ENCODE measurements at regions not wholly inside any gene's neighbourhood (a gene's known extent, or its start where the extent isn't known, plus 50 kb on each side); places are given as distances from the start of the nearest gene placed in this dataset.

DNA sequence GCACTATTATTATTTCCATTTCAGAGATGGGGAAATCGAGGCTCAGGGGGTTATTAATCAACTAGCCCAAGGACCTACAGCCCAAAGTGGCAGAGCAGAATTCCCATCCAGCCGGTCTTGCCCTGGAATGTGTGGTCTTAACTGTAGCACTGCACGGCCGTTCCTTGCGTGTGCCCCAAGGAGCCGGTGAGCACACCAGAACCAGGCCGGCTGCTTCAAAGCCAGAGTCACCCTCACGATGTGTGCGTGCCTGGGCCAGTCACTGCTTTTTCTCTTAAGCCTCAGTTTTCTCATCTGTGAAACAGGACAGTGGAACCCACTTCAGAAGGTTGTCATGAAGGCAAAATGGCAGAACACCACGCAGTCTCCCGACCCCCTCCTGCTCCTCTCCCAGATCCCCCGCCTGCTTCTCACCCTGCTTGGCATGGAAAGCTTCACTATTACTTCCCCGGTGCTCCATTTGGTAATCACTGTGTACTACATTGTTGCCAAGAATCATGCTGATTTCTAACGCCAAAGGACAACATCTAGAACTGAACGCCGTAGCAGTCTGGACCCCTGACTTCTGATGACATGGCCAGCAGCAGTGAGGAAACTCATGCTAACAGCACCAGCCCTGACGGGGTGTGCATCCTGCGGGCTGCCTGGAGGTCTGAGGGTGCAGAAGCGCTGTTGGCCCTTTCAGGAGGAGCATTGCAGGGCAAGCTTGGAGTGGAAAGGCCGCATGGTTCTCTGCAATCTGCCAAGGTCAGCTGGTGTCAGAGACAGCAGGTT lies 106.8 kb upstream of the B3GAT1 start:
- intact Hi-C loops (cut with DNase I), result no loop called here
- Histone ChIP-seq H3K27ac (no peak overlapping the region), H3K9me3 (no peaks in the 10 kb centered on the region), H3K36me3 (no peaks in the 10 kb centered on the region), H3K4me1 (no peaks in the 10 kb centered on the region), H3K4me3 (no peak overlapping the region), H3K27me3 (no peaks in the 10 kb centered on the region)
- DNase-seq (ENCODE audit: extremely low spot score in 2 of 2), result no peak
- TF ChIP-seq POLR2A (IDR thresholded peaks at IDR 0.05), result no peak
- TF ChIP-seq, protein P1, sequence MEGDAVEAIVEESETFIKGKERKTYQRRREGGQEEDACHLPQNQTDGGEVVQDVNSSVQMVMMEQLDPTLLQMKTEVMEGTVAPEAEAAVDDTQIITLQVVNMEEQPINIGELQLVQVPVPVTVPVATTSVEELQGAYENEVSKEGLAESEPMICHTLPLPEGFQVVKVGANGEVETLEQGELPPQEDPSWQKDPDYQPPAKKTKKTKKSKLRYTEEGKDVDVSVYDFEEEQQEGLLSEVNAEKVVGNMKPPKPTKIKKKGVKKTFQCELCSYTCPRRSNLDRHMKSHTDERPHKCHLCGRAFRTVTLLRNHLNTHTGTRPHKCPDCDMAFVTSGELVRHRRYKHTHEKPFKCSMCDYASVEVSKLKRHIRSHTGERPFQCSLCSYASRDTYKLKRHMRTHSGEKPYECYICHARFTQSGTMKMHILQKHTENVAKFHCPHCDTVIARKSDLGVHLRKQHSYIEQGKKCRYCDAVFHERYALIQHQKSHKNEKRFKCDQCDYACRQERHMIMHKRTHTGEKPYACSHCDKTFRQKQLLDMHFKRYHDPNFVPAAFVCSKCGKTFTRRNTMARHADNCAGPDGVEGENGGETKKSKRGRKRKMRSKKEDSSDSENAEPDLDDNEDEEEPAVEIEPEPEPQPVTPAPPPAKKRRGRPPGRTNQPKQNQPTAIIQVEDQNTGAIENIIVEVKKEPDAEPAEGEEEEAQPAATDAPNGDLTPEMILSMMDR (IDR thresholded peaks at IDR 0.05), result no peak
- TF ChIP-seq POLR2AphosphoS5 (IDR thresholded peaks at IDR 0.05; ENCODE audit: insufficient read depth in 1 of 2, low read depth in 1 of 2), result no peak

DNA sequence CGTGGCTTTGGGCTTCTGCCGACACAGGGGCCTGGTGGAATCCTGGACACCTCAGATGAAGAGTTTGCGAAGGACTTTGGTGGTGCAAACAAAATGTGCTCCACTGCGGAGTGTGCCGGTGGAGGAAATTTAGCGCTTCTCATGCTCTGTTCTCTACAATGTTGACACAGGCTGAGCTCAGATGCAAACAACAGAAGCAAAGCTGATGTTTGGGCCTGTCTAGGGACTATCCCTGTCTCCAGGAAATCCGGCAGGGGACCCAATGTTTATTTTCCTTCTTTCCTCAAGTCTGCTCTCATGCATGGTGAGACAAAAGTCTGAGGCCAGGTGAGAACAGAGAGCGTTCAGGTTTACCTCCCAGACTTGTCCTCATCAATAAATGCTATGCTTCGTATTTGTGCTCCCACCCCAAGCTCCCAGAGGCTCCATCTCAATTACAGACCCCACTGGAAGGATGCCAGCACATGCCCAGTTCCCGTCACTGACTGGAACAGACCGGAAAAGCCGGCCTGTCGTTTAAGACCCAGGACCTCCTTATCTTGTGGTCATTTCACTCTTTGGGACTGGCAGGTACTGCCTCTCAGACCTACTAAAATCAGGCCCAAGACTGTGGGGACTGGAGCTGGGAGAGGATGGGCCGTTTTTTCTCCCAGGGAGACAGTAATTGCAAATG lies 105.7 kb upstream of the B3GAT1 start:
- intact Hi-C loops (cut with DNase I), result no loop called here
- TF ChIP-seq POLR2A (IDR thresholded peaks at IDR 0.05), result no peak
- TF ChIP-seq, protein P1 (IDR thresholded peaks at IDR 0.05), result no peak
- no peak for TF ChIP-seq POLR2AphosphoS5 (IDR thresholded peaks at IDR 0.05; ENCODE audit: insufficient read depth in 1 of 2, low read depth in 1 of 2)
- no peaks in the 10 kb centered on the region for H3K27me3 ChIP-seq
- no peak overlapping the region for H3K4me3 ChIP-seq
- DNase-seq (ENCODE audit: extremely low spot score in 2 of 2), result no peak
- H3K4me1 ChIP-seq, result no peaks in the 10 kb centered on the region
- no peak overlapping the region for H3K27ac ChIP-seq
- no peaks in the 10 kb centered on the region for H3K36me3 ChIP-seq
- no peaks in the 10 kb centered on the region for H3K9me3 ChIP-seq

- Histone ChIP-seq H3K4me1 (no peaks in the 10 kb centered on the region), H3K27me3 (no peaks in the 10 kb centered on the region), H3K9me3 (no peaks in the 10 kb centered on the region), H3K36me3 (no peaks in the 10 kb centered on the region), H3K27ac (no peak overlapping the region), H3K4me3 (no peak overlapping the region)
- intact Hi-C loops (cut with DNase I), result no loop called here
- no peak for TF ChIP-seq POLR2A (IDR thresholded peaks at IDR 0.05)
- no peak for DNase-seq (ENCODE audit: extremely low spot score in 2 of 2)
These were observed 105.1 kb upstream of the B3GAT1 start for GRCh38 chr11:134517115-134517514.

GRCh38 chr11:134516529-134516928 lies 104.5 kb upstream of the B3GAT1 start:
- no peak for DNase-seq (ENCODE audit: extremely low spot score in 2 of 2)
- TF ChIP-seq, protein P1 (IDR thresholded peaks at IDR 0.05), result no peak
- TF ChIP-seq POLR2AphosphoS5 (IDR thresholded peaks at IDR 0.05; ENCODE audit: insufficient read depth in 1 of 2, low read depth in 1 of 2), result no peak
- no peak for TF ChIP-seq POLR2A (IDR thresholded peaks at IDR 0.05)
- intact Hi-C loops (cut with DNase I), result no loop called here
- no peaks in the 10 kb centered on the region for H3K4me1 ChIP-seq
- no peak overlapping the region for H3K27ac ChIP-seq
- no peaks in the 10 kb centered on the region for H3K9me3 ChIP-seq
- no peak overlapping the region for H3K4me3 ChIP-seq
- H3K27me3 ChIP-seq, result no peaks in the 10 kb centered on the region
- H3K36me3 ChIP-seq, result no peaks in the 10 kb centered on the region

DNA sequence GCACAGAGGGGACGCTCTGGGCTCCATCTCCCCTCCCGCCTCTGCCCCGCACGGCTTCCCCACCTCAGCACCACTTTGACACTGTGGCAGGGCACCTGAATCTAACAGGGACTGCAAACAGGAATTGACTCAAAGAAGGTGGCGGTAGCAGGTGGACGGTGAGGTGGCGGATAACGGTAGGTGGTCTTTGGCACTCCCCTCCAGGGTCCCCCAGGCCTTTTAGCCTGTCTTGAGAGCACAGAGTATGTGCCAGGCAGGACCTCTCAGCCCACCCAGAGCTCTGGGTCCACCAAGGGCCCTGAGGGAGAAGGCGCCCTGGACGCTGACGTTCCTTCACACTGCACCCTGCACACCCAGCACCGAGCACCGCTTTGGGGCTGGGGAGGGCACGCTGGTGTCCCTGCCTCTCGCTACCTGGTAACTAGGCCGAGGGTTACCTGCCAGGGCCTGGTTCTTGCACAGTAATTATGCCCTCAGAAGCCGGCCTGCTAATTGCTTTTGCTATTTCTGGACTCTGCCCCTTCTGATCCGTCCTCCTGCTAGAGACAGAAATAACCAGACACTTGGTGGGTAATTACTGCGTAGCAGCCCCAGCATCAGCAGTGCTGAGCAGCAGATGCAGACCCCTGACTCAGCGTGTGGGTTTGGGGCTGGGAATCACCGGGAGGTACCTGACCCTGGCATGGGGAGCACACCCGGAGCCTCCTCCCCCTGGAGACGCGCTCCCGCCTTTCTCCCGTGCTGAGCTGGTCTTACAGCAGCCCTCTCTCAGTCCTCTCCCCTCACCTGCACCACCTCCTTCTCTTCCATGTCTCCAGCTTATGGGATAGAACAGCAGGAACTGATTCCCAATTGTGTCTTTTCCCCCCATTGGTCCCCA lies 103.3 kb upstream of the B3GAT1 start:
- no peak overlapping the region for H3K27ac ChIP-seq
- no peaks in the 10 kb centered on the region for H3K36me3 ChIP-seq
- H3K4me3 ChIP-seq, result no peak overlapping the region
- DNase-seq (ENCODE audit: extremely low spot score in 2 of 2), result no peak
- no peaks in the 10 kb centered on the region for H3K4me1 ChIP-seq
- no peaks in the 10 kb centered on the region for H3K9me3 ChIP-seq
- TF ChIP-seq POLR2A (IDR thresholded peaks at IDR 0.05) (no peak), POLR2AphosphoS5 (IDR thresholded peaks at IDR 0.05; ENCODE audit: insufficient read depth in 1 of 2, low read depth in 1 of 2) (no peak)
- TF ChIP-seq, protein P1 (IDR thresholded peaks at IDR 0.05), result no peak
- intact Hi-C loops (cut with DNase I), result no loop called here
- no peaks in the 10 kb centered on the region for H3K27me3 ChIP-seq
